HL-60/S4 treated with retinoic acid at 250 ng/mL for 4 days and 3 days (cell line): ENCODE measurements at regions not wholly inside any gene's neighbourhood (a gene's known extent, or its start where the extent isn't known, plus 50 kb on each side); places are given as distances from the start of the nearest gene placed in this dataset.

Experiments
- in situ Hi-C: fragments of 300-500 bp; cut with MboI; formaldehyde crosslinking; loops from 2 replicates; pipeline ENCODE4 v1.7.0; 2022; ENCODE audit warnings: low sequenced_read_pairs

DNA sequence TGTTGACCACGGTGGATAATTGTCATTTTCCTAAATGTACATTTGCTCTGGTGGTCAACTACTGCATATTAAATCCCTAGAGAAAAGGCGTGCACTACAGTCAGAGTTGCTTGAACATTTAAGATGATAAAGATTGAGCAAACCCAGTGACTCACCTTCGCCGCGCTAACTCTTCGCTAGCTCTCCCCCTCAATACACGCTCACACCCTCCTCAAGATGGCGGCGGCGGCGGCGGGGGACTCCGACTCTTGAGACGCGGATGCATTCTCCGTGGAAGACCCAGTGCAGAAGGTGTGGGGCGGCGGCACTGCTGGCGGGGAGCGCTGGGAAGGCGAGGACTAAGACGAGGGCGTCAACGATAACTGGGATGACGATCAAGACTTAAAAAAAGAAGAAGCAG is 79.8 kb upstream of the PFN2 start:
- in situ Hi-C loops: no loop called here

DNA sequence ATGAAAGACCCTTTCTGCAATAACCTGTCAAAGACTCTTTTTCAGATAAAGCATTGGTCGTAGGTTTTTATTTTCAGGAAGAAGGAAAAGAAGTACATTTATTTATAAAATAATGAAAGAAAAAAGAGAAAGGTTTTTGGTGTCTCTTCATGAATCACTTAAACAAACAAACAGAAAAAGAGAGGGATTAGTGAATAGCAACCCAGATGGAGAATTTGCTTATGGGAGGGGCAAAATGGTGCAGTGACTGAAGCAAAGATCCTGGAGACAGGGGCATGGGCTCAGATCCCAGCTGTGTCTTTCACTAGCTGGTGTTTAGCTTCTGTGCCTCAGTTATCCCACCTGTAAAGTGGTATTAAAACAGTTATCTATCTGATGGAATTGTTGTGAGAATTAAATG is 78.6 kb upstream of the PFN2 start:
- in situ Hi-C loops: no loop called here

DNA sequence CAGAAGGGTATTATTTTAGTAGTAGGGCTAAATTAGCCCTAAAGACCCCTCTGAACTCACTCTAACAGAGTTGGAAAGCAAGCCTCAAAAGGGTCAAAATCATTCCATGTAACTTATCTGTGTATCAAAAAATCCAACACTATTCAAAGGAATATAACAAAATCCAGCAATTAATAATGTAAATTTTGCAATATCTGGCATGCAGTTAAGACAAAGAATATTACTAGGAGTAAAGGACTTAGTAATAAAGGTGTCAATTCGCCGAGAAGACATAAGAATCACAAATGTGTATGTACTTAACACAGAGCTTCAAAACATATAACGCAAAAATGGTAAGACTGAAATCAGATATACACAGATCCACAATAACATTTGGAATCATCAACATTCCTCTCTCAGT is 71.2 kb upstream of the PFN2 start:
- in situ Hi-C loops: no loop called here

DNA sequence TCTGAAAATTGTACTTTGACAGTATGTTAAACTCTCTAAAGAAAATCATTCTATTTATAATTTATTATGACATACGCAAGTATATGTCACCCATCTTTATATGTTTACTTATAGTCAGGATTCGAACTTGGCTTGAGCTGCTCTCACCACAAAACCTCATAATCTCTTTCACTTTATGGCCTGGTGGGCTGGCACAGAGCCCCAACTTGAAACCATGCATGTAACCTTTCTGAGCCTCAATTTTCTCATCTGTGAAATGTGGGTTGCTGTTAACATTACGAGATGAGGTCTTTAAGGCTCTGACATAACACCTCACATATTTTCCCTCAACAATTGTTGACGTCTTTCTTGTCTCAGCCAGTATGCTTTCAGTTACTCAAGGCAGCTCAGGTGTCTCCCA is 69.4 kb upstream of the PFN2 start:
- in situ Hi-C loops: no loop called here

DNA sequence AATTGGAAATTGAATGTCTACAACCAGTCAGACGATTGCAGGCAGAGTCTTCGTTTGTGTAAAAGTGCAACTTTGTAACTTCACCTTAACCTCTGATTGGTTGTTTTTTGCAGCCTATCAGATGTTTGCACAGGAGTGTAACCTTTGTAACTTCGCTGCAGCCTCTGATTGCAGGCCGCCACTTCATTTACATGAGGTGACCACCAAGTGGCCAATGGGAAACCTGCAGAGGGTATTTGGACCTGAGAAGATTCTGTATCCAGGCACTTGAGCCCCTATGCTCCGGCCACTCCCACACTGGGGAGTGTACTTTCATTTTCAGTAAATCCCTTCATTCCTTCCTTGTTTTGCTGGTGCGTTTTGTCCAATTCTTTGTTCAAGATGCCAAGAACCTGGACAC is 68.1 kb upstream of the PFN2 start:
- in situ Hi-C loops: no loop called here

DNA sequence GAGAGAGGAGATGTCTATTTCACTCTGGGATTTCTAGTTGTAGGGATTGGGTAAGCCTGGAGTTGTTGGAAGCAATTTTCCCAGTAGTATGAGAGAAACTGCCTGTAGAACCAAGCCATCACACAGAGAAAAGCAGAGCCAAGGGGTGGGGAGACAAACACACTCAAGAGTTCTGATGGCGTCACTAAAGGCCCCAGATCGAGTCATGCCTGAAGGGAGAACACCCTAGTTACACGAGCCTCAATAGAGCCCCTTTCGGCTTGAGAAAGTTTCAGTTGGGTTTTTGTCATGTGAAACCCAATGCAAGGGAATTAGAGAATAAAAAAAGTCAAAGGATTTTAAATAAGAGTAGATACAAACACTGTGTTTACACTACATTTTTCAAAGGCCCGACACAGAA is 66.1 kb upstream of the PFN2 start:
- in situ Hi-C loops: no loop called here

DNA sequence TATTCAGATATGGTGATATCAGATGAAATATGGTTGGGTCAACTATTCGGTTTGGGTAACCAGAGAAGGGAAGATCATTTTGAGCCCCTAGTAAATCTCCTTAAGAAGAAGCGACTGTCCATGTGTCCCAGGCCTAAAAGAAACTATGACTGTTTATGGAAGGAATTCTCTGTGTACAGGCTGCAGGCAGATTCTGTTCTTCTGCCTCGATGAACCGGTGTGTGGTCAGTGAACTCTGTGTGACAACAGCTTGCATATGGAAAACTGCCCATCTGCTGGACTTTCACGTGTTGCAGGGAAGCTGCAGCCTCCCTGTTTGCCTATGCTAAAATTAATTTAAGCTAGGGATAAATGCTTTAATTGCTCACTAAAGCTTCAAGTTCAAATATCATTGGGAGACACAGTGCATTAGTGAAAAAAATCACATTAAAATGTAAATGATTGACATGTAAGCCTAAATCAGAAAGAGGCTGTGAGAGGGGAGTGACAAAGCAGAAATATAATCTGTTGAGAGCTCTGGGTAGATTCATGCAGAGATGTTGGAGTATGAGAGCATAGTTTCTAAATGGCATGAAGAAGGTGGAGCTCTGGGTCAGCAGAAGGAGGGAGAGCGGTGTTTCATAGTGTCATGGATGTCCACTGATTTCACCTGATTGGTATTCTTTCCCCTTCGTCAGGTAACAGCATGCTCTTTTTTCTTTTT is 65.4 kb upstream of the PFN2 start:
- in situ Hi-C loops: no loop called here

DNA sequence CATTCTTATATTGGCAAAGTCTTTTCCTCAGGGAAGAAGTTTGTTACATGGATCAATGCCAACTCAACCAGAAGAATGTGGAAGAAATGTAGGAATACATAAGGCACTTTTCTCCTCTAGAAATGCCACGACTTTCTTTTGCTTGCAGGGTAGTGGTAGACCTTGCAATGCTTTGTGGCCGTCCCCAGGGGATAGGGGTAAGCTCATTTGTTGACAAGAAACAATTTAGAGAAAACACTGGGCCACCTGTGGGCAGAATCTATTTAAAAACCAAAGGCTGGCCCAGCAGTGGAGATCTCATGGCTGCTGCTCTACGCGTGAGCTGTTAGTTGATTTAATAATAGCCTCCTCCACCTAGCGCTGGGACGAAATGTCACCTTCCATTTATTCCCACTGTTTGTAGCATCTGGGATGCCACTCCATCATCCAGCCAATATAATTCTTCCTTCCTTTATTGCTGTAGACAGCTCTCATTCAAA is 64.6 kb upstream of the PFN2 start:
- in situ Hi-C loops: no loop called here

DNA sequence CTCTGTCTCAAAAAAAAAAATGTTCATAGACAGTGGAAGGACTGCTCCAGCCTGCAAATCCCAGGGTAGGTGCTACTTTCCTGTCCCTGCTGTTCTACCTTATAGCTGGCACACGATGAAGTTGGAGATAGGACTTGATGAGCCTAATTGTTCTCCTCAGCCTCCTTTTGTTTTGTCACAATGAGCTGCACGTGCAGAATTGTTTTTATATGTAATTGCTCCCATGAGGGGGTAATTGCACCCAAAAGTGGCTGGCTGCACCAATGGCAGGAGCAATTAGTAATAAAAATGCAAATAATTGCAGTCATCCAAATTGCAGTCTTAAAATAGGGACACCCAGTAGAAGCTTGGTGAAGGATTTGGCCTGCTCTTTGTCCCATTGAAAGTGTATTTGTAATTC is 63.0 kb upstream of the PFN2 start:
- in situ Hi-C loops: no loop called here

DNA sequence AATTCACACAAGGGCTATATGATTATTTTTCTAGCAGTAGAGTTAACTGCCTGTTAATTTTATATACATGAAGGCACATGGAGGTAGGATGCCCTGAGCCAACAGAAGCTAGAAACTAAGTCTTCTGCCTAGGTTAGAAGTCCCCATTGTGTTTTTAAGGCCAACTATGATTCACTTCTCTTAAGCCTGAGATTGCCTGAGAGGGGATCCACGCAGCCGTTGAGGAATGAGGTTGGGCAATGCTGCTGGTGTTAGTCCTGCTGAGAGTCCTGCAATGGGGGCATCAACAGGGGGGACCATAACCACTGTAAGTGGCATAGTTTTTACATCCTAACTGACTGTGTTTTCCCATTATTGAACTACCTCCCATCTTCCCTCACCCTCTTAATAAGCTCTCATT is 60.1 kb upstream of the PFN2 start:
- in situ Hi-C loops: no loop called here

DNA sequence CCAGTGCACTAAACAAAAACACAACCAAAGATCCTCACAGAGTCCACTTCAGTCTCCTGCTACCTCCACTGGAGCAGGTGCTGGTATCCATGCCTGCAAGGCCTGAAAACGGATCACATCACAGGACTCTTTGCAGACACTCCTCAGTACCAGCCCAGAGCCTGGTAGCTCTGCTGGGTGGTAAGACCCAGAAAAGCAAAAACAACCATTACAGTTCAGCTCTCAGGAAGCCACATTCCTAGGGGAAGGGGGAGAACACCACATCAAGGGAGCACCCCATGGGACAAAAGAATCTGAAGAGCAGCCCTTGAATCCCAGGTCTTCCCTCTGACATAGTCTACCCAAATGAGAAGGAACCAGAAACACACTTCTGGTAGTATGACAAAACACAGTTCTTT is 52.5 kb upstream of the PFN2 start:
- in situ Hi-C loops: no loop called here

DNA sequence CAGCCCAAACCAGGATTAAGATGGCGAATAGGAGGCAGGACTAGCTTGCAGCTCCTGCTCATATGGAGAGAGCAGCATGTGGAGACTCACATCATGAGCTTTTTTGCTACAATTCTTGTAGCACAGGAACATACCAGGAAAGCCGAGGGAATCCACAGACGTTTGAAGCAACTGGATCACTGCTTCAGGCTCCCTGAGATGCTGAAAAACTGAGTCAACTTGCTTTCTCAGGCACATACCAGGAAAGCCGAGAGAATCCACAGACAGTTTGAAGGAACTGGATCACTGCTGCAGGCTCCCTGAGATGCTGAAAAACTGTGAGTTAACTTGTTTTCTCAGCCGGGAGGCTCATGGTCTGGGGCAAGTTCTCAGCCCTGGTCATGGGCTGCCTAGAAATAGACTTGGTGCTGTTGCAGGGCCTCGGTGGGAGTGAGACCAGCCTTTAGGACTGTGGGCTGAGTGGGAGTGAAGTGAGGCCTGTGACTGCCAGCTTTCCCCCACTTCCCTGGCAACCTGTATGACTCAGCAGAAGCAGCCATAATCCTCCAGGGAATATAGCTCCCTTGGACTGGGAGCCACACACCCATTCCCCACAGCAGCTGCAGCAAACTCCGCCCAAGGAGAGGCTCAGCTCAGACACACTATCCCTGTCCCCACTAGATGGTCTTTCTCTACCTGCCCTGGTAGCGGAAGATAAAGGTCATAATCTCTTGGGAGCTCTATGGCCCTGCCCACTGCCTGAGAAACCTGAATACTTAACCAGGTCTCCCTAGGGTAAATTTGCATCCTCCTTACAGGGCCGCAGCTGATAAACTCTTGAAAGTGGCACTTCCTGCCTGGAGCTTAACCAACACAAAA is 51.9 kb upstream of the PFN2 start:
- in situ Hi-C loops: no loop called here

DNA sequence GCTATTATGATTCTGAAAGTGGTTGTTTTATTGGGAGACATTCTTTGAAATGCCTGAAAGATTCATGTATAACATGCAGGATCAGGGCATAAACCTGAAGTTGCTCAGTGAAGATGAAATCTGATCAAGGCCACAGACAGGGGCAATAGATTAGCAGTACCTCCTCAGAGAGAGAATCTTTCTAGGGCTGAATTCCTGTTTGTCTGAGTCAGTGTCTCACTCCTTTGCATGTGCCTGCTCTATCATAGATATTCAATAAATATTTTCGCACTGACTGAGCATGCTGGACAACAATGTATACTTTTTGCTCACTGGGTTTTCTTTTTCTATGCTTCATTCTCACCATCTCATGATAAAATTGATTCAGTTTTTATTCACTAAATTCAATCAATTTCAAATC is 49.8 kb upstream of the PFN2 start:
- in situ Hi-C loops: no loop called here
